GM12864 (cell line): ENCODE measurements at regions not wholly inside any gene's neighbourhood (a gene's known extent, or its start where the extent isn't known, plus 50 kb on each side); places are given as distances from the start of the nearest gene placed in this dataset.

Experiments used
- DNase-seq: peaks from one replicate; pipeline ENCODE4 v3.0.0-alpha.2; 2011; ENCODE audit warnings: low read depth
- H3K4me3 ChIP-seq: 2 replicates; pipeline ENCODE4 v1.5.1; 2011; ENCODE audit warnings: mild to moderate bottlenecking, low read depth, low read length, control low read depth
- CTCF ChIP-seq: IDR thresholded peaks from 2 replicates; pipeline ENCODE4 v1.5.1; 2011; ENCODE audit warnings: low read depth, mild to moderate bottlenecking, moderate library complexity, low read length, control low read depth, inconsistent platforms; ENCODE audit errors: missing control alignments

- no peak for DNase-seq
- H3K4me3 ChIP-seq, result no peak overlapping the region
- no peak for TF ChIP-seq CTCF
These were observed 361.2 kb downstream of the SEC14L1 start for GRCh38 chr17:77501751-77502625.

- TF ChIP-seq CTCF, result no peak
- no peak for DNase-seq
- no peak overlapping the region for H3K4me3 ChIP-seq
These were observed 362.0 kb downstream of the SEC14L1 start for GRCh38 chr17:77502626-77503292.

- H3K4me3 ChIP-seq, result no peak overlapping the region
- DNase-seq, result no peak
- no peak for TF ChIP-seq CTCF
These were observed 362.5 kb downstream of the SEC14L1 start for GRCh38 chr17:77503293-77503655.

GRCh38 chr17:77503916-77504651 is 363.3 kb downstream of the SEC14L1 start:
- no peak overlapping the region for H3K4me3 ChIP-seq
- no peak for DNase-seq
- no peak for TF ChIP-seq CTCF

- no peak for TF ChIP-seq CTCF
- DNase-seq, result no peak
- H3K4me3 ChIP-seq, result no peak overlapping the region
These were observed 363.9 kb downstream of the SEC14L1 start for GRCh38 chr17:77504652-77505155.

GRCh38 chr17:77505181-77505639 is 364.4 kb downstream of the SEC14L1 start:
- H3K4me3 ChIP-seq, result no peak overlapping the region
- no peak for TF ChIP-seq CTCF
- DNase-seq, result no peak
